LoVo (cell line): ENCODE measurements at regions not wholly inside any gene's neighbourhood (a gene's known extent, or its start where the extent isn't known, plus 50 kb on each side); places are given as distances from the start of the nearest gene placed in this dataset.
"Not testable (repeated sequence)": the region's sequence is repeated elsewhere in the genome, so short reads cannot be mapped to it uniquely, and the experiment has no call there.

Experiments used
- DNase-seq: peaks from one replicate; pipeline ENCODE4 v3.0.0-alpha.2; 2016; ENCODE audit warnings: low spot score

GRCh38 chr7:51619880-51620279, 303.3 kb upstream of the COBL start:
- DNase-seq: no peak

GRCh38 chr7:51617686-51618085, 301.1 kb upstream of the COBL start:
- no peak for DNase-seq

GRCh38 chr7:51613911-51614357, 297.3 kb upstream of the COBL start:
- DNase-seq: no peak

GRCh38 chr7:51611937-51612336, 295.3 kb upstream of the COBL start:
- DNase-seq: no peak

- DNase-seq: no peak
Measured at GRCh38 chr7:51607447-51607846, 290.8 kb upstream of the COBL start.

GRCh38 chr7:51606601-51607154, 290.1 kb upstream of the COBL start:
- DNase-seq: peak; percentile 96

GRCh38 chr7:51602376-51602775, 285.8 kb upstream of the COBL start:
- no peak for DNase-seq

- DNase-seq: peak; percentile 27
Measured at GRCh38 chr7:51601461-51601860, 284.9 kb upstream of the COBL start.

- not testable (repeated sequence) for DNase-seq
Measured at GRCh38 chr7:51599935-51600334, 283.3 kb upstream of the COBL start.

GRCh38 chr7:51593628-51594027, 277.0 kb upstream of the COBL start:
- no peak for DNase-seq

GRCh38 chr7:51592842-51593599, 276.4 kb upstream of the COBL start:
- DNase-seq: no peak

- peak; percentile 55 for DNase-seq
Measured at GRCh38 chr7:51591223-51591622, 274.6 kb upstream of the COBL start.

GRCh38 chr7:51590746-51591145, 274.1 kb upstream of the COBL start:
- DNase-seq: no peak

GRCh38 chr7:51589111-51589510, 272.5 kb upstream of the COBL start:
- DNase-seq: no peak

- no peak for DNase-seq
Measured at GRCh38 chr7:51587604-51588003, 271.0 kb upstream of the COBL start.

GRCh38 chr7:51577390-51577789, 260.8 kb upstream of the COBL start:
- DNase-seq: peak; percentile 70

- DNase-seq: no peak
Measured at GRCh38 chr7:51569581-51569980, 253.0 kb upstream of the COBL start.

- no peak for DNase-seq
Measured at GRCh38 chr7:51569176-51569575, 252.6 kb upstream of the COBL start.

- no peak for DNase-seq
Measured at GRCh38 chr7:51551070-51551469, 234.5 kb upstream of the COBL start.

GRCh38 chr7:51545131-51545530, 228.5 kb upstream of the COBL start:
- peak; percentile 18 for DNase-seq

- no peak for DNase-seq
Measured at GRCh38 chr7:51543801-51544553, 227.4 kb upstream of the COBL start.

- not testable (repeated sequence) for DNase-seq
Measured at GRCh38 chr7:51540906-51541305, 224.3 kb upstream of the COBL start.

GRCh38 chr7:51539840-51540239, 223.2 kb upstream of the COBL start:
- DNase-seq: no peak
